SK-N-SH (cell line): ENCODE measurements at regions not wholly inside any gene's neighbourhood (a gene's known extent, or its start where the extent isn't known, plus 50 kb on each side); places are given as distances from the start of the nearest gene placed in this dataset.

Experiments
- MXI1 ChIP-seq: IDR thresholded peaks from 2 replicates; pipeline ENCODE4 v1.6.1; 2012; ENCODE audit warnings: mild to moderate bottlenecking, low read depth, low read length, improper control_type of control experiment
- TEAD4 ChIP-seq: IDR thresholded peaks from 2 replicates; pipeline ENCODE4 v1.4.0; 2012; ENCODE audit warnings: mild to moderate bottlenecking, borderline replicate concordance; ENCODE audit not compliant: insufficient read depth
- USF1 ChIP-seq: IDR thresholded peaks from 2 replicates; pipeline ENCODE4 v1.4.0; 2012; ENCODE audit warnings: low read depth, borderline replicate concordance

- TF ChIP-seq TEAD4 (no peak), MXI1 (no peak), USF1 (no peak)
These were observed 271.6 kb downstream of the LMO4 start for GRCh38 chr1:87600055-87600850.
